Iris pigment epithelial cell (primary cell): ENCODE measurements at regions not wholly inside any gene's neighbourhood (a gene's known extent, or its start where the extent isn't known, plus 50 kb on each side); places are given as distances from the start of the nearest gene placed in this dataset.
A peak's percentile ranks its signal among the peaks of the same experiment; 100 is the strongest.

ENCODE experiments used
- DNase-seq: peaks from one replicate; pipeline ENCODE4 v3.0.0-alpha.2; 2011; ENCODE audit warnings: low read depth

- DNase-seq, result no peak
These were observed 94.8 kb downstream of the MIS18A start for GRCh38 chr21:32184065-32184464.

GRCh38 chr21:32183396-32183795 is 95.5 kb downstream of the MIS18A start:
- no peak for DNase-seq

- DNase-seq, result no peak
These were observed 96.4 kb downstream of the MIS18A start for GRCh38 chr21:32182449-32182848.

- no peak for DNase-seq
These were observed 97.4 kb downstream of the MIS18A start for GRCh38 chr21:32181457-32181856.

GRCh38 chr21:32174819-32175218 is 104.0 kb downstream of the MIS18A start:
- DNase-seq, result no peak

GRCh38 chr21:32173121-32173724 is 105.6 kb downstream of the MIS18A start:
- peak; percentile 3 for DNase-seq

- DNase-seq, result peak; percentile 7
These were observed 106.7 kb downstream of the MIS18A start for GRCh38 chr21:32172106-32172505.

GRCh38 chr21:32167513-32167912 is 111.3 kb downstream of the MIS18A start:
- no peak for DNase-seq

GRCh38 chr21:32163386-32163785 is 115.5 kb downstream of the MIS18A start:
- no peak for DNase-seq

GRCh38 chr21:32162727-32163320 is 116.0 kb downstream of the MIS18A start:
- DNase-seq, result no peak

- no peak for DNase-seq
These were observed 123.6 kb downstream of the MIS18A start for GRCh38 chr21:32155226-32155625.

- no peak for DNase-seq
These were observed 131.8 kb downstream of the MIS18A start for GRCh38 chr21:32147041-32147440.

- no peak for DNase-seq
These were observed 134.0 kb downstream of the MIS18A start for GRCh38 chr21:32144851-32145250.

GRCh38 chr21:32143241-32143939 is 135.5 kb downstream of the MIS18A start:
- DNase-seq, result no peak

GRCh38 chr21:32141318-32141633 is 137.6 kb downstream of the MIS18A start:
- no peak for DNase-seq

- no peak for DNase-seq
These were observed 138.1 kb downstream of the MIS18A start for GRCh38 chr21:32140604-32141317.

GRCh38 chr21:32140151-32140550 is 138.7 kb downstream of the MIS18A start:
- no peak for DNase-seq

- no peak for DNase-seq
These were observed 140.2 kb downstream of the MIS18A start for GRCh38 chr21:32138658-32139057.

- no peak for DNase-seq
These were observed 140.9 kb downstream of the MIS18A start for GRCh38 chr21:32137931-32138330.

- no peak for DNase-seq
These were observed 141.6 kb downstream of the MIS18A start for GRCh38 chr21:32137266-32137665.

GRCh38 chr21:32136546-32136945 is 142.3 kb downstream of the MIS18A start:
- DNase-seq, result no peak

GRCh38 chr21:32135401-32136363 is 143.2 kb downstream of the MIS18A start:
- DNase-seq, result no peak
